Neuronal stem cell (in vitro differentiated cells): ENCODE measurements at regions not wholly inside any gene's neighbourhood (a gene's known extent, or its start where the extent isn't known, plus 50 kb on each side); places are given as distances from the start of the nearest gene placed in this dataset.

Experiments used
- DNase-seq: peaks from one replicate; pipeline ENCODE4 v3.0.0-alpha.2; 2013; ENCODE audit warnings: low spot score
- H2AFZ ChIP-seq: one replicate; pipeline ENCODE4 v1.6.1; 2013; ENCODE audit warnings: mild to moderate bottlenecking, low read length, inconsistent platforms
- H2AK5ac ChIP-seq: 2 replicates; pipeline ENCODE4 v1.6.1; 2013; ENCODE audit warnings: low read depth, mild to moderate bottlenecking, inconsistent platforms, low read length, moderate library complexity, mixed read lengths
- H2BK120ac ChIP-seq: 2 replicates; pipeline ENCODE4 v1.6.1; 2013; ENCODE audit warnings: low read depth, mild to moderate bottlenecking, inconsistent platforms, low read length, moderate library complexity, mixed read lengths
- H2BK12ac ChIP-seq: one replicate; pipeline ENCODE4 v1.6.1; 2013; ENCODE audit warnings: low read length, inconsistent platforms
- H2BK15ac ChIP-seq: 2 replicates; pipeline ENCODE4 v1.6.1; 2013; ENCODE audit warnings: mild to moderate bottlenecking, low read length, inconsistent platforms, mixed read lengths
- H2BK5ac ChIP-seq: one replicate; pipeline ENCODE4 v1.6.1; 2013; ENCODE audit warnings: inconsistent platforms, mild to moderate bottlenecking, low read length, moderate library complexity
- H3K14ac ChIP-seq: one replicate; pipeline ENCODE4 v1.6.1; 2013; ENCODE audit warnings: low read length, inconsistent platforms
- H3K18ac ChIP-seq: 2 replicates; pipeline ENCODE4 v1.6.1; 2013; ENCODE audit warnings: low read length, inconsistent platforms
- H3K23ac ChIP-seq: 2 replicates; pipeline ENCODE4 v1.6.1; 2013; ENCODE audit warnings: low read depth, mild to moderate bottlenecking, mixed read lengths, low read length, inconsistent platforms; ENCODE audit not compliant: poor library complexity
- H3K27ac ChIP-seq: replicated peaks from 3 replicates; pipeline ENCODE4 v1.5.1; 2013; ENCODE audit warnings: low read length, inconsistent platforms
- H3K27me3 ChIP-seq, 3 experiments: 2 replicates each; pipeline ENCODE4 v1.6.1; 2013; ENCODE audit warnings: low read length in 3 of 3, mild to moderate bottlenecking in 2 of 3, inconsistent platforms in 1 of 3, low read depth in 1 of 3, mixed read lengths in 1 of 3, moderate library complexity in 1 of 3; ENCODE audit not compliant: control insufficient read depth in 3 of 3, insufficient read depth in 3 of 3
- H3K36me3 ChIP-seq, 2 donors: replicated peaks in 1 of 2; 2 replicates each; pipeline ENCODE4 v1.6.1; 2013; ENCODE audit warnings: low read length in 2 of 2; ENCODE audit not compliant: control insufficient read depth in 2 of 2, insufficient read depth in 2 of 2
- H3K4ac ChIP-seq: 2 replicates; pipeline ENCODE4 v1.6.1; 2013; ENCODE audit warnings: inconsistent platforms, mild to moderate bottlenecking, low read length, moderate library complexity
- H3K4me1 ChIP-seq, 2 donors: 1 replicate in 1 of 2; 2 replicates in 1 of 2; pipeline ENCODE4 v1.6.1; 2013; ENCODE audit warnings: low read length in 2 of 2, low read depth in 1 of 2; ENCODE audit not compliant: control insufficient read depth in 2 of 2, insufficient read depth in 1 of 2
- H3K4me2 ChIP-seq: one replicate; pipeline ENCODE4 v1.6.1; 2013; ENCODE audit warnings: mild to moderate bottlenecking, low read length, inconsistent platforms; ENCODE audit not compliant: insufficient read depth, poor library complexity, severe bottlenecking
- H3K4me3 ChIP-seq, 2 donors: 2 replicates each; pipeline ENCODE4 v1.5.1; 2013; ENCODE audit warnings: low read length in 2 of 2, mild to moderate bottlenecking in 2 of 2, inconsistent platforms in 1 of 2, moderate library complexity in 1 of 2
- H3K79me1 ChIP-seq: one replicate; pipeline ENCODE4 v1.6.1; 2013; ENCODE audit warnings: low read depth, mild to moderate bottlenecking, inconsistent platforms, low read length, moderate library complexity
- H3K9ac ChIP-seq: one replicate; pipeline ENCODE4 v1.6.1; 2013; ENCODE audit warnings: mild to moderate bottlenecking, low read depth, low read length, inconsistent platforms; ENCODE audit not compliant: poor library complexity
- H3K9me3 ChIP-seq, 2 donors: replicated peaks in 1 of 2; 2 replicates each; pipeline versions ENCODE3 to v1.6.1; 2013; ENCODE audit warnings: low read length in 2 of 2, mild to moderate bottlenecking in 2 of 2, inconsistent platforms in 1 of 2, low read depth in 1 of 2, mixed read lengths in 1 of 2, moderate library complexity in 1 of 2; ENCODE audit not compliant: control insufficient read depth in 2 of 2, insufficient read depth in 1 of 2
- H4K8ac ChIP-seq: one replicate; pipeline ENCODE4 v1.6.1; 2013; ENCODE audit warnings: low read depth, mild to moderate bottlenecking, inconsistent platforms, low read length, moderate library complexity
- H4K91ac ChIP-seq: one replicate; pipeline ENCODE4 v1.6.1; 2013; ENCODE audit warnings: low read length, low read depth, mild to moderate bottlenecking, inconsistent platforms; ENCODE audit not compliant: poor library complexity
- WGBS, 2 donors: extraction: QIAGEN DNeasy Blood & Tissue Kit; methylation state at CpG; one replicate each; pipeline ENCODE4 v1.1.7; 2013; ENCODE audit warnings: missing lambda C conversion rate in 2 of 2, mixed read lengths in 1 of 2; ENCODE audit not compliant: insufficient read length in 2 of 2, insufficient replicate concordance in 1 of 2; ENCODE audit errors: extremely low coverage in 2 of 2; 5-methylcytosine and 5-hydroxymethylcytosine counted together

DNA sequence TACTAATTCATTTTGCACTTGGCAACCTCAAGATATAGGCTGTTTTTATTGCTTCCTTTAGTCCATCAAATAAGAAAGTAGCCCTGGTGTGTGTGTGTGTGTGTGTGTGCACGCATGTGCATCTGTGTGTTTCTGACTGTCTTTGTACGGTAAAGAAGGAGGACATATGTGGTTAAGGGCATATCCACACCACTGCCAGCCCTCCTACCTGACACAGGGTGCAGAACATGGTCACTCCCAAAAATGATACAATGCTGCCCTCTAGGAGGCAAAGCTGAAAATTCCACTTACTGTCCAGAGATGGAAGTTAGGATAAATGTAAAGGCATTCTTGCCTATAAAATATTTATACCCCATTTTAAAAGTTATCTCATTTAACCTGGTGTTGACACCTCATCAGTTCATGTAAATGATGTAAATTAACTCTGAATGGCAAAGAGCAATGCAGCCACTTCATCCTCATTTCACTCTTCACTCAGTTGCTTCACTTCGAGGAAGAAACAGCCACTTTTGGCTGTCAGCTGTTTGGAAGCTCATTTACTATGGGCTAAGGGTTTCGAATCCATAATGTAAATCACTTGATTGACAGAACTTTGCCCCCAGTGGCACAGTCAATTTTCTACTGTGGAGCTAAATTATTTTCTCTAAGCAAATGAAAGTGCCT is 83.1 kb upstream of the MTNR1B start:
- no peak overlapping the region for H3K23ac ChIP-seq
- peak; percentile 64 for DNase-seq
- no peak overlapping the region for H3K27ac ChIP-seq
- H2BK12ac ChIP-seq = no peak overlapping the region
- H2BK120ac ChIP-seq = no peak overlapping the region
- H3K79me1 ChIP-seq = no peaks in the 10 kb centered on the region
- H3K4me2 ChIP-seq = no peak overlapping the region
- no peak overlapping the region for H2BK5ac ChIP-seq
- H3K36me3 ChIP-seq = peaks cover 15 to 97% of the 10 kb centered on the region in 2 donors
- no CpG with 5 or more reads among the region's 4 CpGs for WGBS, 2 donors
- H3K9me3 ChIP-seq = peaks cover 5 to 10% of the 10 kb centered on the region in 2 donors
- no peak overlapping the region for H2AK5ac ChIP-seq
- H3K27me3 ChIP-seq = no peaks in the 10 kb centered on the region
- H3K14ac ChIP-seq = no peak overlapping the region
- H3K4ac ChIP-seq = no peak overlapping the region
- H2BK15ac ChIP-seq = no peak overlapping the region
- H2AFZ ChIP-seq = no peak overlapping the region
- H3K4me3 ChIP-seq = no peak overlapping the region
- H4K8ac ChIP-seq = no peak overlapping the region
- H3K18ac ChIP-seq = no peak overlapping the region
- H4K91ac ChIP-seq = no peak overlapping the region
- no peak overlapping the region for H3K9ac ChIP-seq
- H3K4me1 ChIP-seq = no peaks in the 10 kb centered on the region

GRCh38 chr11:92888696-92889095 is 80.8 kb upstream of the MTNR1B start:
- Histone ChIP-seq H2BK15ac (no peak overlapping the region), H3K4ac (no peak overlapping the region), H3K18ac (no peak overlapping the region), H4K91ac (no peak overlapping the region), H3K27ac (no peak overlapping the region), H2BK12ac (no peak overlapping the region), H3K36me3 (peaks cover 5 to 94% of the 10 kb centered on the region in 2 donors), H3K4me2 (no peak overlapping the region), H3K4me3 (no peak overlapping the region), H3K23ac (no peak overlapping the region), H3K9me3 (peaks cover 0 to 2% of the 10 kb centered on the region in 2 donors), H2AFZ (no peak overlapping the region), H3K79me1 (no peaks in the 10 kb centered on the region), H2AK5ac (no peak overlapping the region), H2BK5ac (no peak overlapping the region), H3K9ac (no peak overlapping the region), H3K27me3 (no peaks in the 10 kb centered on the region), H4K8ac (no peak overlapping the region), H3K14ac (no peak overlapping the region), H2BK120ac (no peak overlapping the region), H3K4me1 (no peaks in the 10 kb centered on the region)
- DNase-seq = no peak
- WGBS, 2 donors = no CpG with 5 or more reads among the region's 5 CpGs

DNA sequence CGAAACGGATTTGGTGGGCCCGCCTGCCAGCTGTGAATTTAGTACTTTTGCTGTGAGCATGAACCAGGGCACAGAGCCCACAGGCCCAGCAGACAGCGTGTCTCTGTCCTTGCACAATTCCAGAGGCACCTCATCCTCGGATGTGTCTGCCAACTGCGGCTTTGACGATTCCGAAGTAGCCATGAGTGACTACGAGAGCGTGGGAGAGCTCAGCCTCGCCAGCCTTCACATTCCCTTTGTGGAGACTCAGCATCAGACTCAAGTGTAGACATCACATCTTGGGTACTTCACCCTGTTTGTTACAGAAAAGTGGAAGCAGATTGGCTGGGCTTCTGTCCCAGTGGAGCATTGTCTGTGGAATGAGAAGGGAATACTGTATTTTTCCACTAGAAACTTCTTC is 78.6 kb upstream of the MTNR1B start:
- Histone ChIP-seq H2AFZ (no peak overlapping the region), H2AK5ac (no peak overlapping the region), H2BK12ac (no peak overlapping the region), H4K8ac (no peak overlapping the region), H3K18ac (no peak overlapping the region), H3K23ac (no peak overlapping the region), H3K4ac (no peak overlapping the region), H3K4me2 (no peak overlapping the region), H2BK5ac (no peak overlapping the region), H3K9ac (no peak overlapping the region), H3K14ac (no peak overlapping the region), H3K27me3 (no peaks in the 10 kb centered on the region), H4K91ac (no peak overlapping the region), H3K79me1 (no peaks in the 10 kb centered on the region), H3K4me3 (no peak overlapping the region), H2BK15ac (no peak overlapping the region), H3K27ac (no peak overlapping the region), H3K9me3 (peaks cover 0 to 2% of the 10 kb centered on the region in 2 donors), H2BK120ac (no peak overlapping the region), H3K36me3 (peaks cover 5 to 88% of the 10 kb centered on the region in 2 donors), H3K4me1 (no peaks in the 10 kb centered on the region)
- WGBS, 2 donors = no CpG with 5 or more reads among the region's 11 CpGs
- no peak for DNase-seq

DNA sequence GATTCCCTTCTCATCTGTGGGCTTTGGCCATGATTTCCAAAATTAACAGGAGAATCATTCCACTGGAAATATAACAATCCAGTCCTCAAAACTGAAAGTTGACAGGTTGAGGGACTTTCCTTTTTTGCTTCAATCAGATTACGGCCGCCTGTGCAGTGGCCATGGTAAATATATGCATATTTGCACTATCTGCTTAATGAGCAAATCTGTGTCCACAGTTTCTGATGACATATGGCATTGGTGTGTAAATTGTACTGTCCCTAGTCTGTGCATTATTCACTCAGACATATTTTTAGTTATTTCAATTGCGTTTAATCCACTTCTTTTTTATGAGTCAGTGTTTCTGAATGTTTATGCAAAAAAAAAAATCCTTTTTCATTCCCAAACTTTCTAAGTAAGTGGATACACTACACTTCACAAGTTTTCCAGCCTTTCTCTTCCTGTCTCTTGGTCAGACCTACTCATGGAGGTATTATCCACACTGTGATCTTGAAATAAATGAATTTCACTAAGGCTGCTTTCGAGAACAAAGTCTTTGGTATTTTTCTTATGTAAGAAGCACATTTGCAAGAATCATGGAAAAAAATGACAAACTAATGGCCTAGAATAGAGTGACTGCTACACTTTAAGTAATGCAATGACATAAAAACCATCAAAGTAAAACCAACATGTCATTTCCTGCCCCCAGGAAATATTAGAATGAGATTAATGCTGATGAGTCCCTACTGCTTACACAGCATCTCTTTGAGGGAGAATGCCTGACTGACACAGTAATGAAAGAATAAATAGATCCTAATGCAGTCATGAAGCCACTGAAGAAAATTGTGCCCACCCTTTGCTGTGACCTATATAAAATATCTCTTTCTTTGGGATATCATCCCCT is 76.4 kb upstream of the MTNR1B start:
- Histone ChIP-seq H3K4me1 (no peaks in the 10 kb centered on the region), H4K91ac (no peak overlapping the region), H3K36me3 (peaks cover 5 to 80% of the 10 kb centered on the region in 2 donors), H3K9ac (no peak overlapping the region), H3K4ac (no peak overlapping the region), H3K4me3 (no peak overlapping the region), H3K18ac (no peak overlapping the region), H2AK5ac (no peak overlapping the region), H2BK5ac (no peak overlapping the region), H3K23ac (no peak overlapping the region), H3K14ac (no peak overlapping the region), H4K8ac (no peak overlapping the region), H3K27ac (no peak overlapping the region), H3K79me1 (no peaks in the 10 kb centered on the region), H2AFZ (no peak overlapping the region), H2BK15ac (no peak overlapping the region), H3K27me3 (no peaks in the 10 kb centered on the region), H3K4me2 (no peak overlapping the region), H3K9me3 (peaks cover 0 to 2% of the 10 kb centered on the region in 2 donors), H2BK120ac (no peak overlapping the region), H2BK12ac (no peak overlapping the region)
- DNase-seq = no peak
- no CpG with 5 or more reads among the region's 4 CpGs for WGBS, 2 donors
